ENCODE measurements at regions not wholly inside any gene's neighbourhood (a gene's known extent, or its start where the extent isn't known, plus 50 kb on each side); places are given as distances from the start of the nearest gene placed in this dataset.

DNA sequence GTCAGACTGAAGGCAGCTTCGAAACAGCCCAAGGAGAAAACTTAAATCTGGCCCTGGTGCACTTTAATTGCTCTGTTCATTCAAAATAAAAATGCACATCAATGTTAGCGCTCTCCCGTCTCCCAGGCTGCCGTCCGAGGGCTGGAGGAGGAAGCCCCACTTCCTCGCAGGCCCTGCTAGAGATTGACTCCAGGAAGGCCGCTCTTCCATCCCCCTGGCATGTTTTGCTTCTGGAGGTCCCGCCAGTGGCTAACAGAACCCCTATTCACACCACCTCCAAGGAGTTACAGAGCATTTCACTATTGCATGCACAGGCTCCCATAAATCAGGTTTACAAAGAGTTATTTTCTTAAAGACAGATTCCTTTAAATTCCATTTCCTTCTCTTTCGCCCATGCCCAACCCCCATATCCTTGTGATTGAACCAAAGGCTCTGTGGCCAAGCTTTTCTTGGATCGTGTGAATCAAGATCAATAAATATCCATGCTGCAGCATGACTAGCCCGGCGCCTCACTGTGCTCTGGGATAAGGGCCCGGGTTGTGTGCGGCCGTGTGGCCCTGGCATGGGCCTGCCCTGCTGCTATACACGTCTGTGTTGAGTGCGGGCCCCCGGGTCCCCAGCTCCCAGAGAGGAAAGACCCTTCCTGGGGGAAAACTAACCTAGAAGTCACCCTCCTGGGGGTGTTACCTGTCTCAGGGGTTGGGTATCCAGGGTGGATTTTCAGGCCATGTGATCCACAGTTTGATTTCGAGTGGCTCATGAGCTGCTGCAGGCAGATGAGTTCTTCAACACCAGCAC, 118.7 kb upstream of the GDF10 start:
- ATAC-seq (ENCODE audit: low read depth): no peak

DNA sequence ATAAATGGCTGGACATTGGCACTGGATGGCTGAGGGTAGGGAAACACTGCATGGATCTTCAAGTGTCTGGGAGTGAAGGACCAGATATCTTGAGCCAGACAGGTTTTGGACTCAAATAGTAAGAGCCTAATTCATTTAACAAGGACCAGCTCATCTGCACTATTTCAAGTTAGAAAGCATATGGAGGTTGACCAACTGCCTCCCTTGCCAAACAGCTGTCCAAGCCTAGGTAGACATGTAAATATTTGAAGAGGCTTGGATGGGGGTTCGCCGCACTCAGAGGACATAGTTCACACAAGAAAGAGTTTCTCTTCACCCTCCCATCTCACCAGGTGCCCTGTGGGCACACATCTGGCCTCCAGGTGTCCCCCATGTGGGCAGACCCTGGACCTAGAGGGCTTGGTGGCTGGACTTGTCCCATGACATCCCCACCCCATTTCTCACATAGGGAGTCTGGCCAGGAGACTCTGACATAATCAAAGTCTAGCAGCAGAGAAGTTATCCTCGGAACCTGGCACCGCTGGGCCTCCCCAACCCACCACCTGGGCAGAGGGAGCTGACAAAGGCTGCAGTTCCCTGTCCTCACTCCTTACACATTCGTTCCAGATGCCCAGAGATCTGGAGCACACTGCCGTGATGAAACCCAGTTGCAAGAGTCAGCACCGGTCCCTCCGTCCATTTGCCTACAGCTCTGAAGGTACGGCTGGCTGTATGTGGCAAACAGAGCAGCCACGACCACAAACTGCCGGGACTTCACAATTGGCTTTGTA, 116.9 kb upstream of the GDF10 start:
- H3K27ac ChIP-seq (ENCODE audit: poor library complexity, severe bottlenecking): peak overlapping the region; percentile 12
- TF ChIP-seq, protein P1, sequence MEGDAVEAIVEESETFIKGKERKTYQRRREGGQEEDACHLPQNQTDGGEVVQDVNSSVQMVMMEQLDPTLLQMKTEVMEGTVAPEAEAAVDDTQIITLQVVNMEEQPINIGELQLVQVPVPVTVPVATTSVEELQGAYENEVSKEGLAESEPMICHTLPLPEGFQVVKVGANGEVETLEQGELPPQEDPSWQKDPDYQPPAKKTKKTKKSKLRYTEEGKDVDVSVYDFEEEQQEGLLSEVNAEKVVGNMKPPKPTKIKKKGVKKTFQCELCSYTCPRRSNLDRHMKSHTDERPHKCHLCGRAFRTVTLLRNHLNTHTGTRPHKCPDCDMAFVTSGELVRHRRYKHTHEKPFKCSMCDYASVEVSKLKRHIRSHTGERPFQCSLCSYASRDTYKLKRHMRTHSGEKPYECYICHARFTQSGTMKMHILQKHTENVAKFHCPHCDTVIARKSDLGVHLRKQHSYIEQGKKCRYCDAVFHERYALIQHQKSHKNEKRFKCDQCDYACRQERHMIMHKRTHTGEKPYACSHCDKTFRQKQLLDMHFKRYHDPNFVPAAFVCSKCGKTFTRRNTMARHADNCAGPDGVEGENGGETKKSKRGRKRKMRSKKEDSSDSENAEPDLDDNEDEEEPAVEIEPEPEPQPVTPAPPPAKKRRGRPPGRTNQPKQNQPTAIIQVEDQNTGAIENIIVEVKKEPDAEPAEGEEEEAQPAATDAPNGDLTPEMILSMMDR (IDR thresholded peaks at IDR 0.05; ENCODE audit: poor library complexity, severe bottlenecking): no peak
- DNase-seq (ENCODE audit: low spot score) (no peak), ATAC-seq (ENCODE audit: low read depth) (peak; percentile 23)
- H3K36me3 ChIP-seq (ENCODE audit: low read depth): no peaks in the 10 kb centered on the region
- H3K9me3 ChIP-seq (ENCODE audit: severe bottlenecking): no peaks in the 10 kb centered on the region
- no peak overlapping the region for H3K4me3 ChIP-seq (ENCODE audit: severe bottlenecking)
- H3K4me1 ChIP-seq (ENCODE audit: insufficient read depth, poor library complexity, severe bottlenecking): peaks cover 14% of the 10 kb centered on the region
- no peaks in the 10 kb centered on the region for H3K27me3 ChIP-seq (ENCODE audit: insufficient read depth, poor library complexity, severe bottlenecking)

More for the DNA sequence above, 118.7 kb upstream of the GDF10 start:
- H3K9me3 ChIP-seq (ENCODE audit: severe bottlenecking): no peaks in the 10 kb centered on the region
- DNase-seq (ENCODE audit: low spot score): no peak
- H3K27me3 ChIP-seq (ENCODE audit: insufficient read depth, poor library complexity, severe bottlenecking): no peaks in the 10 kb centered on the region
- peaks cover 14% of the 10 kb centered on the region for H3K4me1 ChIP-seq (ENCODE audit: insufficient read depth, poor library complexity, severe bottlenecking)
- no peak overlapping the region for H3K4me3 ChIP-seq (ENCODE audit: severe bottlenecking)
- TF ChIP-seq, protein P1 (IDR thresholded peaks at IDR 0.05; ENCODE audit: poor library complexity, severe bottlenecking): no peak
- no peaks in the 10 kb centered on the region for H3K36me3 ChIP-seq (ENCODE audit: low read depth)
- H3K27ac ChIP-seq (ENCODE audit: poor library complexity, severe bottlenecking): no peak overlapping the region

DNA sequence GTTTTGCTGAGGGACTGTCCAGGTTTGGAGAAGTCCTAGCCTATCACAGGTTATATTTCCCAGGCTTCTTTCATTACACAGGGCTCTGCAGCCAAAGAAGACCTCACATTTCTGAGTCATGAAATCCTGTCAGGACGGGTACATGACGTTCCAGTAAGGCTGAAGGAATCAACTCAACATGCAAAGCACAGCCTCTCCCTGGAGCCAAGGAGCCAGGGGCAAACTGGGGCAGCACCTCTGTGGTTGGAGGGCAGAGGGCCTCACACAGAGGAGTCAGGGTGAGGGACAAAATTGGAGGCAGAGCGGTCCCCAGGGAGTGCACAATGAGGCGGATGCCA, 116.3 kb upstream of the GDF10 start:
- ATAC-seq (ENCODE audit: low read depth) (peak; percentile 93), DNase-seq (ENCODE audit: low spot score) (no peak)
- TF ChIP-seq, protein P1 (IDR thresholded peaks at IDR 0.05; ENCODE audit: poor library complexity, severe bottlenecking): no peak
- peak overlapping the region; percentile 12 for H3K27ac ChIP-seq (ENCODE audit: poor library complexity, severe bottlenecking)
- peaks cover 14% of the 10 kb centered on the region for H3K4me1 ChIP-seq (ENCODE audit: insufficient read depth, poor library complexity, severe bottlenecking)
- H3K36me3 ChIP-seq (ENCODE audit: low read depth): no peaks in the 10 kb centered on the region
- no peak overlapping the region for H3K4me3 ChIP-seq (ENCODE audit: severe bottlenecking)
- no peaks in the 10 kb centered on the region for H3K27me3 ChIP-seq (ENCODE audit: insufficient read depth, poor library complexity, severe bottlenecking)
- no peaks in the 10 kb centered on the region for H3K9me3 ChIP-seq (ENCODE audit: severe bottlenecking)

DNA sequence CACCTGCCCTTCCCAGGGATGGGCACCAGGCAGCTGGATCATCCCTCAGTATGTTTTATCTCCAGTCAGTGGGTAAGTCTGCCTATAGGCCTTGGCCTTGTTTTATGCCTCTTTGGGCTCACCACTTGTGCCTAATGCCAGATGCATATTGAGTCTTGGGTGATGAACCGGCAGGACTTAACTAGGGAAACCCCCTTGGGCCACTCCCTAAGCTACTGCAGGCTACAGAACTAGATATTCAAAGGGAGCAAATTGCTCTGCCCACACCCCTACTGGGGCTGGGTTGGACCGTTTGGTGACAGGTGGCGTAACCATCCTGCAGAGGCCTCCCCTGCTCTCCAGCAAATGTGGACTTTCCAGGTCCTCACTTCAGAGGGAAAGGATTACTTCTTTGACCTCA, 115.7 kb upstream of the GDF10 start:
- Histone ChIP-seq H3K27ac (ENCODE audit: poor library complexity, severe bottlenecking) (no peak overlapping the region), H3K9me3 (ENCODE audit: severe bottlenecking) (no peaks in the 10 kb centered on the region), H3K4me3 (ENCODE audit: severe bottlenecking) (no peak overlapping the region), H3K27me3 (ENCODE audit: insufficient read depth, poor library complexity, severe bottlenecking) (no peaks in the 10 kb centered on the region), H3K4me1 (ENCODE audit: insufficient read depth, poor library complexity, severe bottlenecking) (peaks cover 14% of the 10 kb centered on the region), H3K36me3 (ENCODE audit: low read depth) (no peaks in the 10 kb centered on the region)
- TF ChIP-seq, protein P1 (IDR thresholded peaks at IDR 0.05; ENCODE audit: poor library complexity, severe bottlenecking): no peak
- DNase-seq (ENCODE audit: low spot score) (no peak), ATAC-seq (ENCODE audit: low read depth) (no peak)

Data from RWPE2 (cell line).